ENCODE measurements at regions not wholly inside any gene's neighbourhood (a gene's known extent, or its start where the extent isn't known, plus 50 kb on each side); places are given as distances from the start of the nearest gene placed in this dataset.

DNA sequence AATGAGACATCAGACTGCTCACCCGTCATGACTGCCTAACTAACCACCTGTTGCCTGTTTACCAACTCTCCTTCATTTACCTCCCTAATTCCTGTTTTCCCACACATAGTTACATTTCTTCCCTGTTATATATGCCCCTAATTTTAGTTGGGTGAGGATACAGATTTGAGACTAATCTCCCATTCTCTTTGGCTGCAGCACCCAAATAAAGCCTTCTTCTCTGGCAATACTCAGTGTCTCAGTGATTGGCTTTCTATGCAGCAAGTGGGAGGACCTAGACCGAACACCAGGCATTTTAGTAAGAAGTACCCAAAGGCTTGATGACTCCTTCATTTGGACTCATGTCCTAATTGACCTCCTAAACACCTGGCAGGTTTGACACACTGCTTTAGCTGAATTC is 147.2 kb downstream of the TRIB2 start:
- Histone ChIP-seq H3K27me3 (ENCODE audit: insufficient read depth, poor library complexity, severe bottlenecking) (no peaks in the 10 kb centered on the region), H3K4me3 (replicated peaks; ENCODE audit: insufficient read depth, low read length) (no peak overlapping the region), H3K27ac (replicated peaks) (no peak overlapping the region)
- TF ChIP-seq SPI1 (IDR thresholded peaks at IDR 0.05; ENCODE audit: borderline replicate concordance, low read depth) = no peak
- no peak for TF ChIP-seq GABPA (IDR thresholded peaks at IDR 0.05; ENCODE audit: low read depth)
- TF ChIP-seq, protein P1, sequence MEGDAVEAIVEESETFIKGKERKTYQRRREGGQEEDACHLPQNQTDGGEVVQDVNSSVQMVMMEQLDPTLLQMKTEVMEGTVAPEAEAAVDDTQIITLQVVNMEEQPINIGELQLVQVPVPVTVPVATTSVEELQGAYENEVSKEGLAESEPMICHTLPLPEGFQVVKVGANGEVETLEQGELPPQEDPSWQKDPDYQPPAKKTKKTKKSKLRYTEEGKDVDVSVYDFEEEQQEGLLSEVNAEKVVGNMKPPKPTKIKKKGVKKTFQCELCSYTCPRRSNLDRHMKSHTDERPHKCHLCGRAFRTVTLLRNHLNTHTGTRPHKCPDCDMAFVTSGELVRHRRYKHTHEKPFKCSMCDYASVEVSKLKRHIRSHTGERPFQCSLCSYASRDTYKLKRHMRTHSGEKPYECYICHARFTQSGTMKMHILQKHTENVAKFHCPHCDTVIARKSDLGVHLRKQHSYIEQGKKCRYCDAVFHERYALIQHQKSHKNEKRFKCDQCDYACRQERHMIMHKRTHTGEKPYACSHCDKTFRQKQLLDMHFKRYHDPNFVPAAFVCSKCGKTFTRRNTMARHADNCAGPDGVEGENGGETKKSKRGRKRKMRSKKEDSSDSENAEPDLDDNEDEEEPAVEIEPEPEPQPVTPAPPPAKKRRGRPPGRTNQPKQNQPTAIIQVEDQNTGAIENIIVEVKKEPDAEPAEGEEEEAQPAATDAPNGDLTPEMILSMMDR (IDR thresholded peaks at IDR 0.05; ENCODE audit: insufficient read depth, low read length) = no peak
- TF ChIP-seq, protein P2, sequence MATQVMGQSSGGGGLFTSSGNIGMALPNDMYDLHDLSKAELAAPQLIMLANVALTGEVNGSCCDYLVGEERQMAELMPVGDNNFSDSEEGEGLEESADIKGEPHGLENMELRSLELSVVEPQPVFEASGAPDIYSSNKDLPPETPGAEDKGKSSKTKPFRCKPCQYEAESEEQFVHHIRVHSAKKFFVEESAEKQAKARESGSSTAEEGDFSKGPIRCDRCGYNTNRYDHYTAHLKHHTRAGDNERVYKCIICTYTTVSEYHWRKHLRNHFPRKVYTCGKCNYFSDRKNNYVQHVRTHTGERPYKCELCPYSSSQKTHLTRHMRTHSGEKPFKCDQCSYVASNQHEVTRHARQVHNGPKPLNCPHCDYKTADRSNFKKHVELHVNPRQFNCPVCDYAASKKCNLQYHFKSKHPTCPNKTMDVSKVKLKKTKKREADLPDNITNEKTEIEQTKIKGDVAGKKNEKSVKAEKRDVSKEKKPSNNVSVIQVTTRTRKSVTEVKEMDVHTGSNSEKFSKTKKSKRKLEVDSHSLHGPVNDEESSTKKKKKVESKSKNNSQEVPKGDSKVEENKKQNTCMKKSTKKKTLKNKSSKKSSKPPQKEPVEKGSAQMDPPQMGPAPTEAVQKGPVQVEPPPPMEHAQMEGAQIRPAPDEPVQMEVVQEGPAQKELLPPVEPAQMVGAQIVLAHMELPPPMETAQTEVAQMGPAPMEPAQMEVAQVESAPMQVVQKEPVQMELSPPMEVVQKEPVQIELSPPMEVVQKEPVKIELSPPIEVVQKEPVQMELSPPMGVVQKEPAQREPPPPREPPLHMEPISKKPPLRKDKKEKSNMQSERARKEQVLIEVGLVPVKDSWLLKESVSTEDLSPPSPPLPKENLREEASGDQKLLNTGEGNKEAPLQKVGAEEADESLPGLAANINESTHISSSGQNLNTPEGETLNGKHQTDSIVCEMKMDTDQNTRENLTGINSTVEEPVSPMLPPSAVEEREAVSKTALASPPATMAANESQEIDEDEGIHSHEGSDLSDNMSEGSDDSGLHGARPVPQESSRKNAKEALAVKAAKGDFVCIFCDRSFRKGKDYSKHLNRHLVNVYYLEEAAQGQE (IDR thresholded peaks at IDR 0.05; ENCODE audit: insufficient replicate concordance, low read depth) = no peak
- no peak for TF ChIP-seq POLR2AphosphoS5 (IDR thresholded peaks at IDR 0.05; ENCODE audit: low read depth)
- no peak for DNase-seq (ENCODE audit: low read depth in 1 of 2, low spot score in 1 of 2)

DNA sequence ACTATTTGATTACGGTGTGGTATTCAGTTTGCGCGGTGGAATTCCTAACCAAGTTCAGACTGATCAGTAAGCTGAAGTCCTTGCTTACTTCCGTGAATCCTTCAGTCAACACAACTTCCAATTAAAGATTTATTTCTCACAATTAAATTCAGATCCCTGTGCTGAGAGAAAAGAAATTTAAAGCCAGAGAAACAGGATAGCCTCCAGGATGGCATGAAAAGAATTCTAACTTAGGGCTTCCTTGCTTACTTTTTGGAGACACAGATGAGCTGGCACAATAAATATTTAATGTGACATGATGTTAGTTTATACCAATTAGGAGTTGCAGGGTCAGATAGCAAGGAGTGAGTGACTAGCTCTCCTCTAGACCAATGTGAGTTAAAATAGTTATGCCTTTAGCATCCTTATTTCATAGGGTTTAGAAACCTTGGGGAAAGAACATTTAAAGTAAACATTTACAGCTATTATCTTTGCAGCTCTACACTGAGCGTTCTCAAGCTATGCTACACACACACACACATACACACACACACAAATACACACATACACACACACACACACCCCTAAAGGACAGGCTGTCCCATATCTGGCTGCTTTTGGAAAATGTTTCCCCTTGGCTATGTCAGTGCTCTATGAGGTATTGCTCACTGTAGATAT is 151.0 kb downstream of the TRIB2 start:
- Histone ChIP-seq H3K27me3 (ENCODE audit: insufficient read depth, poor library complexity, severe bottlenecking) (no peaks in the 10 kb centered on the region), H3K4me3 (replicated peaks; ENCODE audit: insufficient read depth, low read length) (no peak overlapping the region), H3K27ac (replicated peaks) (no peak overlapping the region)
- TF ChIP-seq, protein P1 (IDR thresholded peaks at IDR 0.05; ENCODE audit: insufficient read depth, low read length) = no peak
- TF ChIP-seq SPI1 (IDR thresholded peaks at IDR 0.05; ENCODE audit: borderline replicate concordance, low read depth) = no peak
- TF ChIP-seq GABPA (IDR thresholded peaks at IDR 0.05; ENCODE audit: low read depth) = no peak
- TF ChIP-seq POLR2AphosphoS5 (IDR thresholded peaks at IDR 0.05; ENCODE audit: low read depth) = no peak
- TF ChIP-seq, protein P2 (IDR thresholded peaks at IDR 0.05; ENCODE audit: insufficient replicate concordance, low read depth) = no peak
- DNase-seq (ENCODE audit: low read depth in 1 of 2, low spot score in 1 of 2) = no peak

GRCh38 chr2:12870692-12871091 is 154.0 kb downstream of the TRIB2 start:
- Histone ChIP-seq H3K27me3 (ENCODE audit: insufficient read depth, poor library complexity, severe bottlenecking) (no peaks in the 10 kb centered on the region), H3K27ac (replicated peaks) (no peak overlapping the region), H3K4me3 (replicated peaks; ENCODE audit: insufficient read depth, low read length) (no peak overlapping the region)
- TF ChIP-seq, protein P1 (IDR thresholded peaks at IDR 0.05; ENCODE audit: insufficient read depth, low read length) = no peak
- TF ChIP-seq SPI1 (IDR thresholded peaks at IDR 0.05; ENCODE audit: borderline replicate concordance, low read depth) = no peak
- no peak for TF ChIP-seq POLR2AphosphoS5 (IDR thresholded peaks at IDR 0.05; ENCODE audit: low read depth)
- TF ChIP-seq, protein P2 (IDR thresholded peaks at IDR 0.05; ENCODE audit: insufficient replicate concordance, low read depth) = no peak
- TF ChIP-seq GABPA (IDR thresholded peaks at IDR 0.05; ENCODE audit: low read depth) = no peak
- DNase-seq (ENCODE audit: low read depth in 1 of 2, low spot score in 1 of 2) = no peak
